K562 (cell line): ENCODE measurements at regions not wholly inside any gene's neighbourhood (a gene's known extent, or its start where the extent isn't known, plus 50 kb on each side); places are given as distances from the start of the nearest gene placed in this dataset.

Source experiments
- ATAC-seq: fragments of 200-7000 bp; cut with Tn5 transposase; 3 replicates; pipeline ENCODE4 v1.9.1; 2020; ENCODE audit warnings: moderate library complexity
- BruUV-seq: library from RNA; stranded (reverse); fragments of 400-500 nt; replicated peaks from 2 replicates; lab custom pipeline; 2021; lab: Mats Ljungman, UMichigan
- CTCF ChIA-PET: fragments of 300-600 bp; formaldehyde crosslinking; extraction: SDS; loops from one replicate; lab custom pipeline; 2021; ENCODE audit warnings: low intra/inter-chr PET ratio; lab: Yijun Ruan, JAX
- POLR2A ChIA-PET: fragments of 300-600, 350-650 bp; sonication (Branson Sonifier 250); formaldehyde crosslinking; extraction: SDS; loops from one replicate; lab custom pipeline; 2021; ENCODE audit warnings: antibody characterized with exemption, inconsistent platforms; lab: Yijun Ruan, JAX
- DNase-seq, 4 experiments: peaks; one replicate each; pipeline versions ENCODE4 v3.0.0 to v3.0.0-alpha.2; 2011 to 2018; ENCODE audit warnings: low spot score in 3 of 4, mixed read lengths in 3 of 4; ENCODE audit errors: extremely low read depth in 1 of 4
- FAIRE-seq: peaks from 2 replicates; lab custom pipeline; 2011; peaks lifted over from hg19 to GRCh38; lab: Jason Lieb, UNC
- H2AFZ ChIP-seq: 2 replicates; pipeline ENCODE4 v1.6.0; 2011; ENCODE audit warnings: low read depth, low read length, control low read depth, inconsistent platforms
- H3K27ac ChIP-seq: fragments of 200-600 bp; 3 replicates; pipeline ENCODE4 v1.8.0; 2011; ENCODE audit warnings: low read depth, mild to moderate bottlenecking, control low read depth, inconsistent platforms, low read length, moderate library complexity, mixed read lengths; ENCODE audit errors: extremely low read depth
- H3K27me3 ChIP-seq, 2 experiments: fragments of 300-600 bp in 1 of 2; 2 replicates in 1 of 2; 3 replicates in 1 of 2; pipeline versions ENCODE4 v1.6.0 to v1.8.0; 2011; ENCODE audit warnings: inconsistent platforms in 2 of 2, low read length in 2 of 2, mild to moderate bottlenecking in 1 of 2, mixed read lengths in 1 of 2, moderate library complexity in 1 of 2; ENCODE audit not compliant: control insufficient read depth in 2 of 2, insufficient read depth in 2 of 2
- H3K36me3 ChIP-seq: fragments of 300-600 bp; 3 replicates; pipeline ENCODE4 v1.8.0; 2011; ENCODE audit warnings: mild to moderate bottlenecking, low read length, inconsistent platforms; ENCODE audit not compliant: control insufficient read depth, insufficient read depth
- H3K4me1 ChIP-seq, 2 experiments: fragments of 200-600 bp in 1 of 2; replicated peaks in 1 of 2; 2 replicates in 1 of 2; 3 replicates in 1 of 2; pipeline versions ENCODE4 v1.5.1 to v1.8.0; 2011; ENCODE audit warnings: inconsistent platforms in 2 of 2, low read length in 2 of 2, mild to moderate bottlenecking in 1 of 2, mixed read lengths in 1 of 2, moderate library complexity in 1 of 2; ENCODE audit not compliant: control insufficient read depth in 2 of 2, insufficient read depth in 2 of 2
- H3K4me2 ChIP-seq: 2 replicates; pipeline ENCODE4 v1.6.1; 2011; ENCODE audit warnings: low read length, control low read depth, inconsistent platforms, mixed read lengths; ENCODE audit not compliant: insufficient read depth
- H3K4me3 ChIP-seq: fragments of 200-600 bp; sonication (generic), shearing (Covaris generic); 2 replicates; pipeline ENCODE4 v1.5.1; 2016; ENCODE audit warnings: control low read depth, inconsistent platforms
- H3K79me2 ChIP-seq: fragments of 200-600 bp; 3 replicates; pipeline ENCODE4 v1.8.0; 2011; ENCODE audit warnings: low read length, inconsistent platforms; ENCODE audit not compliant: control insufficient read depth, insufficient read depth
- H3K9ac ChIP-seq, 2 experiments: 2 replicates each; pipeline versions ENCODE4 v1.6.0 to v1.6.1; 2011; ENCODE audit warnings: low read depth in 2 of 2, low read length in 2 of 2, control low read depth in 1 of 2, inconsistent platforms in 1 of 2, mild to moderate bottlenecking in 1 of 2, mixed read lengths in 1 of 2; ENCODE audit not compliant: insufficient read depth in 1 of 2
- H3K9me1 ChIP-seq: one replicate; pipeline ENCODE4 v1.6.0; 2011; ENCODE audit warnings: inconsistent platforms, mild to moderate bottlenecking, low read length, moderate library complexity; ENCODE audit not compliant: control insufficient read depth, insufficient read depth
- H3K9me3 ChIP-seq: replicated peaks from 2 replicates; pipeline ENCODE4 v1.5.1; 2011; ENCODE audit warnings: low read depth, low read length, inconsistent platforms; ENCODE audit not compliant: control insufficient read depth, insufficient read depth
- H4K20me1 ChIP-seq: replicated peaks from 2 replicates; pipeline ENCODE4 v1.6.1; 2011; ENCODE audit warnings: low read length, inconsistent platforms, mixed read lengths; ENCODE audit not compliant: control insufficient read depth, insufficient read depth
- KHSRP ChIP-seq: fragments of 450-650 bp; IDR thresholded peaks from 2 replicates; pipeline ENCODE4 v1.6.1; 2017
- KLF1 ChIP-seq: fragments of 450-650 bp; IDR thresholded peaks from 2 replicates; pipeline ENCODE4 v1.6.1; 2016; ENCODE audit warnings: missing genetic modification characterization, missing compliant biosample characterization
- NCOR1 ChIP-seq: fragments of 450-650 bp; IDR thresholded peaks from 2 replicates; pipeline ENCODE4 v1.6.1; 2016; ENCODE audit warnings: mild to moderate bottlenecking, moderate library complexity
- RB1 ChIP-seq: fragments of 450-650 bp; IDR thresholded peaks from 2 replicates; pipeline ENCODE4 v1.6.1; 2017; ENCODE audit warnings: low read depth, mild to moderate bottlenecking
- ZBTB8A ChIP-seq: fragments of 450-650 bp; IDR thresholded peaks from 2 replicates; pipeline ENCODE4 v1.6.1; 2018; ENCODE audit warnings: mild to moderate bottlenecking, moderate library complexity; ENCODE audit not compliant: partially characterized antibody
- ZNF699 ChIP-seq: fragments of 250-450 bp; sonication (Bioruptor Pico); IDR thresholded peaks from 2 replicates; pipeline ENCODE4 v1.8.0; 2021; ENCODE audit warnings: mild to moderate bottlenecking, moderate library complexity; ENCODE audit not compliant: insufficient replicate concordance
- WGBS: fragments of 100-300 bp; shearing (Covaris generic); methylation state at CpG from one replicate; pipeline ENCODE4 v1.1.6; 2016; ENCODE audit warnings: low coverage, mixed read lengths; ENCODE audit not compliant: insufficient coverage; ENCODE audit errors: missing lambda C conversion rate; 5-methylcytosine and 5-hydroxymethylcytosine counted together
- in situ Hi-C: fragments of 300-500 bp; cut with MboI; formaldehyde crosslinking; loops from 4 replicates; pipeline ENCODE4 v1.15.0; 2018; ENCODE audit warnings: inconsistent platforms, mixed read lengths
- intact Hi-C: fragments of 100-400 bp; cut with micrococcal nuclease; formaldehyde crosslinking; loops from 2 replicates; pipeline ENCODE4 v1.14.2; 2022
- TF ChIP-seq, protein P1 (sequence below): sonication (generic); formaldehyde crosslinking; IDR thresholded peaks from 2 replicates; pipeline ENCODE4 v1.8.0; 2022; ENCODE audit warnings: mild to moderate bottlenecking, missing genetic modification reagents

DNA sequence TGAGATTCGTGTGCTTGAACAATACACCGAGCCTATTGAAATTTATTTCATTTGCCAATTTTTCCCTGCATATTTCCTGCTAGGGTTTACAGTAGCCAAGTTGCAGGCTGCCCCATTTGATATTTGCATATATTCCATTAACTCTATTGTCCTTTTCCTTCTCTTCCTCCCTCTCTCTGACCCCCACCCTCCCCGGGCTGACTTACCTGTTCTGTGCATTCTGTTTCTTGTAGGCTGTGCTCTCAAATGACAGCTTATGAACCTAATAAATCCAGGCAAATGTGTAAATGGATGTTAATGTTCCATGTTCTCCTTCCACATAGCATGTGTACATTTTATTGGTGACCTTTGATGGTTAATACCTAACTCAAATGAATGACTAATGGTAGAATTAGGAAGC lies 1169.2 kb upstream of the WWC1 start:
- no TSS peak for BruUV-seq
- intact Hi-C loops, result no loop called here
- no peak overlapping the region for H3K9ac ChIP-seq
- H3K4me3 ChIP-seq, result no peak overlapping the region
- in situ Hi-C loops, result no loop called here
- POLR2A ChIA-PET, result no interaction called here
- no peak overlapping the region for H2AFZ ChIP-seq
- DNase-seq (no peak), ATAC-seq (no peak), FAIRE-seq (no peak)
- WGBS, result 0% methylated on average over 3 of the region's 3 CpGs
- H3K79me2 ChIP-seq, result no peaks in the 10 kb centered on the region
- H3K9me3 ChIP-seq, result 0 out of 2 replicates have a peak, but pooled peaks cover 3% of the 10 kb centered on the region
- H3K9me1 ChIP-seq, result no peaks in the 10 kb centered on the region
- H3K27me3 ChIP-seq, result no peaks in the 10 kb centered on the region
- no peaks in the 10 kb centered on the region; the same call in 2 of the 3 replicates for H3K36me3 ChIP-seq
- no peak overlapping the region for H3K27ac ChIP-seq
- H4K20me1 ChIP-seq, result no peaks in the 10 kb centered on the region
- H3K4me2 ChIP-seq, result no peak overlapping the region
- TF ChIP-seq ZBTB8A (no peak), NCOR1 (no peak), RB1 (no peak), ZNF699 (CRISPR knock-in tag) (no peak), KLF1 (tag) (no peak), KHSRP (no peak)
- TF ChIP-seq, protein P1, sequence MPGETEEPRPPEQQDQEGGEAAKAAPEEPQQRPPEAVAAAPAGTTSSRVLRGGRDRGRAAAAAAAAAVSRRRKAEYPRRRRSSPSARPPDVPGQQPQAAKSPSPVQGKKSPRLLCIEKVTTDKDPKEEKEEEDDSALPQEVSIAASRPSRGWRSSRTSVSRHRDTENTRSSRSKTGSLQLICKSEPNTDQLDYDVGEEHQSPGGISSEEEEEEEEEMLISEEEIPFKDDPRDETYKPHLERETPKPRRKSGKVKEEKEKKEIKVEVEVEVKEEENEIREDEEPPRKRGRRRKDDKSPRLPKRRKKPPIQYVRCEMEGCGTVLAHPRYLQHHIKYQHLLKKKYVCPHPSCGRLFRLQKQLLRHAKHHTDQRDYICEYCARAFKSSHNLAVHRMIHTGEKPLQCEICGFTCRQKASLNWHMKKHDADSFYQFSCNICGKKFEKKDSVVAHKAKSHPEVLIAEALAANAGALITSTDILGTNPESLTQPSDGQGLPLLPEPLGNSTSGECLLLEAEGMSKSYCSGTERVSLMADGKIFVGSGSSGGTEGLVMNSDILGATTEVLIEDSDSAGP (CRISPR knock-in tag), result no peak
- CTCF ChIA-PET, result no interaction called here
- H3K4me1 ChIP-seq, result no peaks in the 10 kb centered on the region
